Neural progenitor cell (in vitro differentiated cells): ENCODE measurements at regions not wholly inside any gene's neighbourhood (a gene's known extent, or its start where the extent isn't known, plus 50 kb on each side); places are given as distances from the start of the nearest gene placed in this dataset.

ENCODE experiments used
- DNase-seq: peaks from one replicate; pipeline ENCODE4 v3.0.0-alpha.2; 2016; ENCODE audit warnings: low spot score
- H2AFZ ChIP-seq: fragments of 200-600 bp; sonication (generic); replicated peaks from 2 replicates; pipeline ENCODE4 v1.6.1; 2016; ENCODE audit warnings: antibody characterized with exemption
- H3F3A ChIP-seq: fragments of 200-600 bp; sonication (generic); 2 replicates; pipeline ENCODE4 v1.6.1; 2016; ENCODE audit warnings: antibody characterized with exemption, low read depth
- H3K27ac ChIP-seq: fragments of 200-600 bp; sonication (generic); 2 replicates; pipeline ENCODE4 v1.5.1; 2016; ENCODE audit warnings: mild to moderate bottlenecking
- H3K27me3 ChIP-seq: fragments of 200-600 bp; sonication (generic); 2 replicates; pipeline ENCODE4 v1.6.1; 2016; ENCODE audit warnings: mild to moderate bottlenecking, moderate library complexity
- H3K36me3 ChIP-seq: fragments of 200-600 bp; sonication (generic); 2 replicates; pipeline ENCODE4 v1.5.1; 2016
- H3K4me1 ChIP-seq: fragments of 200-600 bp; sonication (generic); 2 replicates; pipeline ENCODE4 v1.6.1; 2016; ENCODE audit warnings: mixed run types
- H3K4me2 ChIP-seq: fragments of 200-600 bp; sonication (generic); 2 replicates; pipeline ENCODE4 v1.6.1; 2016
- H3K4me3 ChIP-seq: fragments of 200-600 bp; sonication (generic); 2 replicates; pipeline ENCODE4 v1.5.1; 2016
- H3K79me2 ChIP-seq: fragments of 200-600 bp; sonication (generic); 2 replicates; pipeline ENCODE4 v1.6.1; 2016; ENCODE audit warnings: low read depth
- H3K9ac ChIP-seq: fragments of 200-600 bp; sonication (generic); 2 replicates; pipeline ENCODE4 v1.6.1; 2016
- H3K9me3 ChIP-seq: fragments of 200-600 bp; sonication (generic); 2 replicates; pipeline ENCODE4 v1.5.1; 2016; ENCODE audit warnings: low read depth
- H4K20me1 ChIP-seq: fragments of 200-600 bp; sonication (generic); 2 replicates; pipeline ENCODE4 v1.6.1; 2016; ENCODE audit warnings: low read depth
- H3K27ac Mint-ChIP-seq: 3 replicates; pipeline ENCODE4 v1.8.0; 2021; ENCODE audit warnings: mixed read lengths
- H3K27me3 Mint-ChIP-seq: 2 replicates; pipeline ENCODE4 v1.8.0; 2022; ENCODE audit warnings: low read depth, mild to moderate bottlenecking, inconsistent platforms, moderate library complexity, mixed read lengths; ENCODE audit not compliant: insufficient read depth
- H3K36me3 Mint-ChIP-seq: 3 replicates; pipeline ENCODE4 v1.8.0; 2021; ENCODE audit warnings: mixed read lengths
- H3K4me1 Mint-ChIP-seq: 3 replicates; pipeline ENCODE4 v1.8.0; 2021; ENCODE audit warnings: mixed read lengths
- H3K4me3 Mint-ChIP-seq: 3 replicates; pipeline ENCODE4 v1.8.0; 2021; ENCODE audit warnings: mild to moderate bottlenecking, moderate library complexity, mixed read lengths
- H3K9me3 Mint-ChIP-seq: 3 replicates; pipeline ENCODE4 v1.8.0; 2020; ENCODE audit warnings: mixed read lengths
- EZH2 ChIP-seq: fragments of 200-600 bp; sonication (generic); IDR thresholded peaks from 2 replicates; pipeline ENCODE4 v1.6.1; 2017; ENCODE audit warnings: antibody characterized with exemption, mild to moderate bottlenecking, moderate library complexity
- EZH2phosphoT487 ChIP-seq: fragments of 200-600 bp; sonication (generic); IDR thresholded peaks from 2 replicates; pipeline ENCODE4 v1.6.1; 2017; ENCODE audit warnings: antibody characterized with exemption
- TF ChIP-seq, protein P1 (sequence below): fragments of 200-600 bp; sonication (generic); IDR thresholded peaks from 2 replicates; pipeline ENCODE4 v1.5.1; 2017; ENCODE audit warnings: antibody characterized with exemption, mild to moderate bottlenecking

DNA sequence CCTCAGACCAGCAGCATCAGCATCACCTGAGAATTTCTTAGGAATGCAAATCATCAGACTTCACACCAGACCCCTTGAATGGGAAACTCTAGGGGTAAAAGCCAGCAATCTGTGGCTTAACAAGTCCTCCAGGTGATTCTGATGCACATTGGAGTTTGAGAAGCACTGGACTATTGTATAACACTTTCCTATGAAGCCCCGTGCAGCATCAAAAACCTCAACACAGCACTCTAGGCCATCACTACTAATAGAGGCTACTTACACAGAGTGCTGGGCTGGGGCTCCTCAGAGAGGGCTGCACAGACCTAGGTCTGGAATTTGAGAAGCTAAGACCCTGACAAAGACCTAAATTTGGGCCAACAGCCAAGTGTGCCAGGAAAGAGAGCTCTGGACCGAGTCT, 95.7 kb upstream of the ARAP3 start:
- Mint-ChIP-seq H3K27me3 (peaks cover 13% of the 10 kb centered on the region), H3K9me3 (no peaks in the 10 kb centered on the region), H3K36me3 (no peaks in the 10 kb centered on the region), H3K27ac (no peak overlapping the region), H3K4me3 (no peak overlapping the region), H3K4me1 (peaks cover 32% of the 10 kb centered on the region)
- Histone ChIP-seq H3K27ac (no peak overlapping the region), H3K4me3 (no peak overlapping the region), H3K4me1 (peaks cover 14% of the 10 kb centered on the region), H3F3A (peaks cover 8% of the 10 kb centered on the region), H3K79me2 (no peaks in the 10 kb centered on the region), H2AFZ (no peak overlapping the region), H3K36me3 (no peaks in the 10 kb centered on the region), H3K9me3 (no peaks in the 10 kb centered on the region), H4K20me1 (no peaks in the 10 kb centered on the region), H3K4me2 (no peak overlapping the region), H3K9ac (no peak overlapping the region), H3K27me3 (no peaks in the 10 kb centered on the region)
- TF ChIP-seq, protein P1, sequence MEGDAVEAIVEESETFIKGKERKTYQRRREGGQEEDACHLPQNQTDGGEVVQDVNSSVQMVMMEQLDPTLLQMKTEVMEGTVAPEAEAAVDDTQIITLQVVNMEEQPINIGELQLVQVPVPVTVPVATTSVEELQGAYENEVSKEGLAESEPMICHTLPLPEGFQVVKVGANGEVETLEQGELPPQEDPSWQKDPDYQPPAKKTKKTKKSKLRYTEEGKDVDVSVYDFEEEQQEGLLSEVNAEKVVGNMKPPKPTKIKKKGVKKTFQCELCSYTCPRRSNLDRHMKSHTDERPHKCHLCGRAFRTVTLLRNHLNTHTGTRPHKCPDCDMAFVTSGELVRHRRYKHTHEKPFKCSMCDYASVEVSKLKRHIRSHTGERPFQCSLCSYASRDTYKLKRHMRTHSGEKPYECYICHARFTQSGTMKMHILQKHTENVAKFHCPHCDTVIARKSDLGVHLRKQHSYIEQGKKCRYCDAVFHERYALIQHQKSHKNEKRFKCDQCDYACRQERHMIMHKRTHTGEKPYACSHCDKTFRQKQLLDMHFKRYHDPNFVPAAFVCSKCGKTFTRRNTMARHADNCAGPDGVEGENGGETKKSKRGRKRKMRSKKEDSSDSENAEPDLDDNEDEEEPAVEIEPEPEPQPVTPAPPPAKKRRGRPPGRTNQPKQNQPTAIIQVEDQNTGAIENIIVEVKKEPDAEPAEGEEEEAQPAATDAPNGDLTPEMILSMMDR = no peak
- TF ChIP-seq EZH2phosphoT487 = no peak
- TF ChIP-seq EZH2 = no peak
- no peak for DNase-seq

DNA sequence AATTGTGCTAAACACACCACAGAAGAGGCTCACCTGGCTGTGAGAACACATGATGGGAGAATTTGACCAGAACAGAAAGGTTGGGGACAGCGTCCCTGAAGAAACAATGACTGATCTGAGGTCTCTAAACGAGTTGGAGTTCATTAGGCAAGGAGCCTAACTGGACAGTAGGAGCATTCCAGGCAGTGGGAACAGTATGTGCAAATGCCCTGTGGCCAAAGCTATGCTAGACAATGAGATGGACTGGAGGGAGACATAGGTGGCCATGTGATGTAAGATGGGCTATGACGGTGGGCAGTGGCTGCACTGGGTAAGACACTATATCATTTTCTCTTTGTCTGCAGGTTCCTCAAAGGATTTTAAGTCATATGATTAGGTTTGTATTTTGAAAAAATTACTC, 95.1 kb upstream of the ARAP3 start:
- Histone ChIP-seq H3K4me1 (peaks cover 17% of the 10 kb centered on the region), H2AFZ (no peak overlapping the region), H3K79me2 (no peaks in the 10 kb centered on the region), H3F3A (peaks cover 8% of the 10 kb centered on the region), H3K36me3 (no peaks in the 10 kb centered on the region), H3K9ac (no peak overlapping the region), H4K20me1 (no peaks in the 10 kb centered on the region), H3K4me3 (no peak overlapping the region), H3K27ac (no peak overlapping the region), H3K27me3 (no peaks in the 10 kb centered on the region), H3K4me2 (no peak overlapping the region), H3K9me3 (no peaks in the 10 kb centered on the region)
- TF ChIP-seq, protein P1 = no peak
- TF ChIP-seq EZH2phosphoT487 (no peak), EZH2 (no peak)
- H3K27me3 Mint-ChIP-seq = peaks cover 17% of the 10 kb centered on the region
- no peaks in the 10 kb centered on the region for H3K36me3 Mint-ChIP-seq
- DNase-seq = no peak
- H3K4me1 Mint-ChIP-seq = peaks cover 32% of the 10 kb centered on the region
- H3K27ac Mint-ChIP-seq = no peak overlapping the region
- H3K9me3 Mint-ChIP-seq = no peaks in the 10 kb centered on the region
- H3K4me3 Mint-ChIP-seq = no peak overlapping the region

DNA sequence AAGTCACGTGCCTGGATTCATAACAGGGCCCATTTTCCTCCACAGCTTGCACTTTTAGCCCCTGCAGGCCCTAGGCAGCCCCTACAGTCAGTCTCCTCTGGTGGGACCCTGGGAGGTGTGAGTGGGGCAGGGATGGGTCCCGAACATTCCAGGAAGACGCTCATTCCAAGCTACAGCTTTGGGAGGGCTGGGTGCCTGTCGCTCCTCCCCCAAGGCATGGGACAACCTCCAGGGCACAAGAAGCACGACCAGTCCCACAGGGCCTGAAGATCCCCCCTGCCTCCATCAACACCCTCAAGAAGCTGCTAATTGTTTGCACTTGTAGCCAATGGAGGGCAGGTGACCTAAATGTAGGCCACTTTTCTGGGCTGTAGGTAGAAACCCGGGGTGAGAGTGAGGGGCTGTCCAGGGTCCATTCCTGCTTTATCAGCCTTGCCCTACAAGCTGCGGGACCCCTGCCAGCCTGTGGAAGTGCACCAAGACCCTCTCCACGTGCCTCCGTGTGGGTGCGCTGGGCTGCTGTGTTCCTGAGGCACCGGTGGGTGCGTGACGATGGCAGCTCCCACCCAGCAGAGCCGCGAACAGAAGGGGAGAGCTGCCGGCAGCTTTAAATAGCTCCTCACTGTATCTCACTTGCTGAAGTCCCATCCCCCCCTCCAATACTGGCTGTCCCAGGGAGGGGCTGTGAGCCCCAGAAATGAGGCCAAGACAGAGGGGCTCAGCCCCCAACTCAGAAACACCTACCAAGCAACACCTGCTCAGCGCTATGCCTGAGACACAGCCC, 91.9 kb upstream of the ARAP3 start:
- Mint-ChIP-seq H3K9me3 (no peaks in the 10 kb centered on the region), H3K27me3 (peaks cover 16% of the 10 kb centered on the region), H3K27ac (peak overlapping the region; percentile 68), H3K4me1 (peaks cover 35% of the 10 kb centered on the region), H3K4me3 (no peak overlapping the region), H3K36me3 (no peaks in the 10 kb centered on the region)
- Histone ChIP-seq H3K36me3 (no peaks in the 10 kb centered on the region), H3F3A (peaks cover 3% of the 10 kb centered on the region), H3K9ac (no peak overlapping the region), H3K79me2 (no peaks in the 10 kb centered on the region), H3K27ac (no peak overlapping the region), H3K4me2 (no peak overlapping the region), H3K9me3 (no peaks in the 10 kb centered on the region), H4K20me1 (no peaks in the 10 kb centered on the region), H3K4me3 (no peak overlapping the region), H3K4me1 (peaks cover 18% of the 10 kb centered on the region), H3K27me3 (no peaks in the 10 kb centered on the region), H2AFZ (no peak overlapping the region)
- DNase-seq = no peak
- TF ChIP-seq, protein P1 = no peak
- no peak for TF ChIP-seq EZH2
- no peak for TF ChIP-seq EZH2phosphoT487
